MCF 10A (cell line): ENCODE measurements at regions not wholly inside any gene's neighbourhood (a gene's known extent, or its start where the extent isn't known, plus 50 kb on each side); places are given as distances from the start of the nearest gene placed in this dataset.

Experiments
- BruUV-seq: library from RNA; stranded (reverse); fragments of 400-500 nt; replicated peaks from 2 replicates; lab custom pipeline; 2021; lab: Mats Ljungman, UMichigan
- CTCF ChIA-PET: fragments of 300-600 bp; sonication (Branson Sonifier 250); formaldehyde crosslinking; extraction: SDS; loops from one replicate; lab custom pipeline; 2021; ENCODE audit warnings: antibody characterized with exemption, inconsistent platforms; lab: Yijun Ruan, JAX
- POLR2A ChIA-PET: fragments of 300-600, 350-650 bp; sonication (Branson Sonifier 250); formaldehyde crosslinking; extraction: SDS; loops from one replicate; lab custom pipeline; 2020; ENCODE audit warnings: antibody characterized with exemption, inconsistent platforms; lab: Yijun Ruan, JAX
- DNase-seq: peaks from one replicate; pipeline ENCODE4 v3.0.0-alpha.2; 2018; ENCODE audit not compliant: unreplicated experiment
- H3K27ac Mint-ChIP-seq: one replicate; pipeline ENCODE4 v1.8.0; 2022; ENCODE audit warnings: mild to moderate bottlenecking, low read depth, mixed read lengths; ENCODE audit not compliant: unreplicated experiment
- H3K27me3 Mint-ChIP-seq: one replicate; pipeline ENCODE4 v1.8.0; 2022; ENCODE audit warnings: mixed read lengths; ENCODE audit not compliant: insufficient read depth, unreplicated experiment
- H3K36me3 Mint-ChIP-seq: one replicate; pipeline ENCODE4 v1.8.0; 2022; ENCODE audit warnings: mild to moderate bottlenecking, moderate library complexity, mixed read lengths; ENCODE audit not compliant: insufficient read depth, unreplicated experiment
- H3K4me1 Mint-ChIP-seq: one replicate; pipeline ENCODE4 v1.8.0; 2022; ENCODE audit warnings: mixed read lengths; ENCODE audit not compliant: insufficient read depth, unreplicated experiment
- H3K4me3 Mint-ChIP-seq: one replicate; pipeline ENCODE4 v1.8.0; 2022; ENCODE audit warnings: mild to moderate bottlenecking, moderate library complexity, mixed read lengths; ENCODE audit not compliant: unreplicated experiment
- H3K9me3 Mint-ChIP-seq: one replicate; pipeline ENCODE4 v1.8.0; 2022; ENCODE audit warnings: mixed read lengths; ENCODE audit not compliant: unreplicated experiment
- CTCF ChIP-seq: fragments of 200-600 bp; IDR thresholded peaks from one replicate; pipeline ENCODE4 v1.8.0; 2022; ENCODE audit warnings: antibody characterized with exemption, mild to moderate bottlenecking; ENCODE audit not compliant: unreplicated experiment
- intact Hi-C: fragments of 100-400 bp; cut with micrococcal nuclease; formaldehyde crosslinking; loops from 2 replicates; pipeline ENCODE4 v1.14.1; 2022

GRCh38 chr3:94862703-94863102, 799.8 kb downstream of the NSUN3 start:
- POLR2A ChIA-PET: no interaction called here
- no peaks in the 10 kb centered on the region for H3K27me3 Mint-ChIP-seq
- CTCF ChIA-PET: interaction anchor here (0.6 to 1.5 kb wide), 15 partner anchors 9 to 1901 kb away, joined by 3 to 8 read pairs (median 3); no protein-coding TSS in a partner anchor
- no TSS peak for BruUV-seq
- TF ChIP-seq CTCF: peak; percentile 46
- H3K36me3 Mint-ChIP-seq: no peaks in the 10 kb centered on the region
- DNase-seq: peak; percentile 30
- H3K27ac Mint-ChIP-seq: no peak overlapping the region
- intact Hi-C loops: loop anchor here (5.0 to 10.0 kb wide), 2 partner anchors 525 to 1952 kb away; partner anchors contain the start of gene EPHA6
- H3K9me3 Mint-ChIP-seq: peaks cover 17% of the 10 kb centered on the region
- H3K4me1 Mint-ChIP-seq: no peaks in the 10 kb centered on the region
- no peak overlapping the region for H3K4me3 Mint-ChIP-seq

- intact Hi-C loops: loop anchor here (10.0 kb wide), 1 partner anchor 1946 kb away; the partner anchor contains the start of gene EPHA6
- no TSS peak for BruUV-seq
Observed at GRCh38 chr3:94869059-94869547, 806.2 kb downstream of the NSUN3 start.

GRCh38 chr3:94873751-94874150, 810.9 kb downstream of the NSUN3 start:
- H3K36me3 Mint-ChIP-seq: no peaks in the 10 kb centered on the region
- no peaks in the 10 kb centered on the region for H3K9me3 Mint-ChIP-seq
- peaks cover 13% of the 10 kb centered on the region for H3K27me3 Mint-ChIP-seq
- intact Hi-C loops: no loop called here
- ChIA-PET POLR2A (interaction anchor here (0.6 kb wide), 1 partner anchor 41 kb away, joined by 4 read pairs; no protein-coding TSS in a partner anchor), CTCF (interaction anchor here (0.6 to 1.4 kb wide), 2 partner anchors 9 to 11 kb away, joined by 3 to 7 read pairs; no protein-coding TSS in a partner anchor)
- no peaks in the 10 kb centered on the region for H3K4me1 Mint-ChIP-seq
- TF ChIP-seq CTCF: no peak
- H3K4me3 Mint-ChIP-seq: no peak overlapping the region
- no peak overlapping the region for H3K27ac Mint-ChIP-seq
- no TSS peak for BruUV-seq
- no peak for DNase-seq

More at GRCh38 chr3:94869059-94869547, 806.2 kb downstream of the NSUN3 start:
- Mint-ChIP-seq H3K4me1 (no peaks in the 10 kb centered on the region), H3K27ac (no peak overlapping the region), H3K36me3 (no peaks in the 10 kb centered on the region), H3K9me3 (peaks cover 4% of the 10 kb centered on the region), H3K27me3 (no peaks in the 10 kb centered on the region), H3K4me3 (no peak overlapping the region)
- no peak for DNase-seq
- TF ChIP-seq CTCF: no peak
- POLR2A ChIA-PET: interaction anchor here (0.5 kb wide), 1 partner anchor 311 kb away, joined by 3 read pairs; no protein-coding TSS in a partner anchor
- CTCF ChIA-PET: no interaction called here

- intact Hi-C loops: no loop called here
- no TSS peak for BruUV-seq
- TF ChIP-seq CTCF: no peak
- CTCF ChIA-PET: no interaction called here
- Mint-ChIP-seq H3K36me3 (no peaks in the 10 kb centered on the region), H3K4me1 (no peaks in the 10 kb centered on the region), H3K27me3 (peaks cover 26% of the 10 kb centered on the region), H3K4me3 (no peak overlapping the region), H3K9me3 (no peaks in the 10 kb centered on the region), H3K27ac (no peak overlapping the region)
- DNase-seq: no peak
- POLR2A ChIA-PET: no interaction called here
Observed at GRCh38 chr3:94875149-94875548, 812.3 kb downstream of the NSUN3 start.
